HG02938 (cell line): ENCODE measurements at regions not wholly inside any gene's neighbourhood (a gene's known extent, or its start where the extent isn't known, plus 50 kb on each side); places are given as distances from the start of the nearest gene placed in this dataset.
"Not testable (repeated sequence)": the region's sequence is repeated elsewhere in the genome, so short reads cannot be mapped to it uniquely, and the experiment has no call there.

Experiments
- ATAC-seq: cut with Tn5 transposase; IDR thresholded peaks from one replicate; pipeline ENCODE4 v1.9.1; 2021; ENCODE audit warnings: mild to moderate bottlenecking, moderate library complexity; ENCODE audit not compliant: unreplicated experiment

- ATAC-seq: no peak
These were observed 839.8 kb upstream of the CNTN5 start for GRCh38 chr11:98180921-98181320.

- ATAC-seq: no peak
These were observed 837.7 kb upstream of the CNTN5 start for GRCh38 chr11:98183034-98183433.

- no peak for ATAC-seq
These were observed 835.5 kb upstream of the CNTN5 start for GRCh38 chr11:98185245-98185644.

GRCh38 chr11:98194611-98195010 lies 826.1 kb upstream of the CNTN5 start:
- no peak for ATAC-seq

- no peak for ATAC-seq
These were observed 825.4 kb upstream of the CNTN5 start for GRCh38 chr11:98195300-98195699.

- ATAC-seq: no peak
These were observed 813.7 kb upstream of the CNTN5 start for GRCh38 chr11:98207086-98207485.

- ATAC-seq: no peak
These were observed 793.5 kb upstream of the CNTN5 start for GRCh38 chr11:98227278-98227677.

- ATAC-seq: no peak
These were observed 790.1 kb upstream of the CNTN5 start for GRCh38 chr11:98230678-98231077.

- no peak for ATAC-seq
These were observed 786.1 kb upstream of the CNTN5 start for GRCh38 chr11:98234698-98235097.

GRCh38 chr11:98243897-98244296 lies 776.9 kb upstream of the CNTN5 start:
- no peak for ATAC-seq

- ATAC-seq: no peak
These were observed 759.8 kb upstream of the CNTN5 start for GRCh38 chr11:98260983-98261382.

GRCh38 chr11:98277251-98277912 lies 743.4 kb upstream of the CNTN5 start:
- ATAC-seq: no peak

GRCh38 chr11:98289617-98290263 lies 731.0 kb upstream of the CNTN5 start:
- ATAC-seq: no peak

GRCh38 chr11:98296091-98296880 lies 724.5 kb upstream of the CNTN5 start:
- no peak for ATAC-seq

- no peak for ATAC-seq
These were observed 720.0 kb upstream of the CNTN5 start for GRCh38 chr11:98300719-98301118.

GRCh38 chr11:98307827-98308491 lies 712.8 kb upstream of the CNTN5 start:
- no peak for ATAC-seq

- ATAC-seq: not testable (repeated sequence)
These were observed 690.4 kb upstream of the CNTN5 start for GRCh38 chr11:98330306-98330705.

- no peak for ATAC-seq
These were observed 662.2 kb upstream of the CNTN5 start for GRCh38 chr11:98358551-98358950.

GRCh38 chr11:98365190-98365589 lies 655.6 kb upstream of the CNTN5 start:
- ATAC-seq: no peak

GRCh38 chr11:98365941-98366340 lies 654.8 kb upstream of the CNTN5 start:
- no peak for ATAC-seq

GRCh38 chr11:98390391-98390790 lies 630.4 kb upstream of the CNTN5 start:
- no peak for ATAC-seq
